ENCODE measurements at regions not wholly inside any gene's neighbourhood (a gene's known extent, or its start where the extent isn't known, plus 50 kb on each side); places are given as distances from the start of the nearest gene placed in this dataset.

DNA sequence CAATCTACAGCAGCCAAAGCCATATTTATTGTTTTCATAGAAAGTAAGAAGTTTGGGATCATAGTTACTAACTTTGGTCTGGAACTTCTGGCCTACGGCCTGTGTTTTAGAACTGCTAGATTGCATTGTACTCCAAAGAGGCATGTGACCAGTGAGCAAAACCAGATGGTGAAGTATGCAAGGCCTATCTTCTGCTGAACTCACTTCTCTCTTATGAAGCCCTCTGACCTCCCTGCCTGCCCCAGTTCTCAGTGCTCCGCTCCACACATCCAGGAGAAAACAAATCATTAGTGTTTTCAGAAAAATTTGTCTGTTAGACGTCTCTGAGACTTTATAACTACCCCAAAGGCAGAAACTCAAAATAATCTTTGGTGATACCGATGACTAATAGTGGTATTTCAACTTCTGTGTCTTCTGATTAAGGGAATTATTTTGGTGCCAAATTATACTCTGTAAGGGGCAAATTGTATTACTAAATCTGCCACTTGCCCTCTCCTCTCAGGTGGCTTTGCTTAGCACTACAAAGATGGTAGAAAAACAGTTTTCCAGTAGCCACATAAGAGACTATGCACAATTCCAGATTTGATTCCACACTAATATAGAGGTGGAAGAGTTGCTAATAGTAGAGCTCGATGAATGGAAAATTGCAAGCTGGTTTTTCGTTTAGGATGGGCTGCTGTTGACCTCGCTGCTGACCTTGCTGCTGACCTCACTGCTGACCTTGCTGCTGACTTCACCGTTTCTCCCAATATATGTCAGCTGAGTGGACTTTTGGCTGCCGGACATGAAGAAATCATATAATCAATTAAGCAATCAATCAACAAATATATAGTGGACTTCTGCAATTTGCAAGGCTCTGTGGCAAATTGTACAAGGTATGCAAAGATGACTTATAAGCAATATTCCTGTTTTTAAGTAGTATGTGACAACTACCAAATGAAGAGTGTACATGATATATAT is 147.5 kb downstream of the KITLG start:
- TF ChIP-seq, protein P1, sequence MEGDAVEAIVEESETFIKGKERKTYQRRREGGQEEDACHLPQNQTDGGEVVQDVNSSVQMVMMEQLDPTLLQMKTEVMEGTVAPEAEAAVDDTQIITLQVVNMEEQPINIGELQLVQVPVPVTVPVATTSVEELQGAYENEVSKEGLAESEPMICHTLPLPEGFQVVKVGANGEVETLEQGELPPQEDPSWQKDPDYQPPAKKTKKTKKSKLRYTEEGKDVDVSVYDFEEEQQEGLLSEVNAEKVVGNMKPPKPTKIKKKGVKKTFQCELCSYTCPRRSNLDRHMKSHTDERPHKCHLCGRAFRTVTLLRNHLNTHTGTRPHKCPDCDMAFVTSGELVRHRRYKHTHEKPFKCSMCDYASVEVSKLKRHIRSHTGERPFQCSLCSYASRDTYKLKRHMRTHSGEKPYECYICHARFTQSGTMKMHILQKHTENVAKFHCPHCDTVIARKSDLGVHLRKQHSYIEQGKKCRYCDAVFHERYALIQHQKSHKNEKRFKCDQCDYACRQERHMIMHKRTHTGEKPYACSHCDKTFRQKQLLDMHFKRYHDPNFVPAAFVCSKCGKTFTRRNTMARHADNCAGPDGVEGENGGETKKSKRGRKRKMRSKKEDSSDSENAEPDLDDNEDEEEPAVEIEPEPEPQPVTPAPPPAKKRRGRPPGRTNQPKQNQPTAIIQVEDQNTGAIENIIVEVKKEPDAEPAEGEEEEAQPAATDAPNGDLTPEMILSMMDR (IDR thresholded peaks at IDR 0.05; ENCODE audit: insufficient read depth, low read length, severe bottlenecking), result no peak
- no peak for FAIRE-seq
- peak; percentile 56 for DNase-seq (ENCODE audit: low read depth)
- Histone ChIP-seq H3K36me3 (ENCODE audit: control insufficient read depth, insufficient read depth, low read length) (no peaks in the 10 kb centered on the region), H3K4me3 (ENCODE audit: low read depth, low read length) (no peak overlapping the region), H3K27me3 (ENCODE audit: control insufficient read depth, insufficient read depth, low read length) (no peaks in the 10 kb centered on the region)

DNA sequence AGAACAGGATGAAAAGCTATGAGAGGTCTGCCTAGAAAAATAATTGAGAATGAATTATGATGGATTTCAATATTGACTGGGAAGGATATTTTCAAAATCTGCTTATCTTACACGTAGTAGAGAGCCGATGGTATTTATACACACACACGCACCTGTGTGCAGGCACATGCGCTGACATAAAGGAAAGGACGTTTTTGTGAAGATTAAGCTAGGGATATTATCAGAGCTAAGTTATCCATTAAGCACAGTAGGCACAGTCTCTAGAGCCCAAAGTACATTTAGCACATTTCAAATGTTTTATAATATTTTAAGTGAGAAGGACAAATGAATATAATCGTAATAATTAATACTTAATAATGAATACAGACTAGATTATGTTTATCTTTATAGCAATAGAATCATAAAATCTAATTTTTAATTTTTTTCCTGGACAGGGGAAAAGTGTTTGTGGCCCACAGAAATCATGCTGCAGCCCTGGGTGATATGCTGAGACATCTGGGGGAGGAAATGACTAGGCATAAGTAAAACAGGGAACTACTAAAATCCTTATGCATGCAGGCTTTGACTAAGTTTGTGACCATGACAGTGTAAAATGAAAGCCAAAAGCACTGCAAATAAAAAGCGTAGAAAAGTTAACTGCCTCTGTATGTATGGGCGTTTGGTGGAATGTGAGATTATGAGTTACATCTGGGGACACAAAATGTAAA is 146.1 kb downstream of the KITLG start:
- FAIRE-seq, result no peak
- DNase-seq (ENCODE audit: low read depth), result peak; percentile 24
- Histone ChIP-seq H3K36me3 (ENCODE audit: control insufficient read depth, insufficient read depth, low read length) (no peaks in the 10 kb centered on the region), H3K27me3 (ENCODE audit: control insufficient read depth, insufficient read depth, low read length) (no peaks in the 10 kb centered on the region), H3K4me3 (ENCODE audit: low read depth, low read length) (no peak overlapping the region)
- TF ChIP-seq, protein P1 (IDR thresholded peaks at IDR 0.05; ENCODE audit: insufficient read depth, low read length, severe bottlenecking), result no peak

DNA sequence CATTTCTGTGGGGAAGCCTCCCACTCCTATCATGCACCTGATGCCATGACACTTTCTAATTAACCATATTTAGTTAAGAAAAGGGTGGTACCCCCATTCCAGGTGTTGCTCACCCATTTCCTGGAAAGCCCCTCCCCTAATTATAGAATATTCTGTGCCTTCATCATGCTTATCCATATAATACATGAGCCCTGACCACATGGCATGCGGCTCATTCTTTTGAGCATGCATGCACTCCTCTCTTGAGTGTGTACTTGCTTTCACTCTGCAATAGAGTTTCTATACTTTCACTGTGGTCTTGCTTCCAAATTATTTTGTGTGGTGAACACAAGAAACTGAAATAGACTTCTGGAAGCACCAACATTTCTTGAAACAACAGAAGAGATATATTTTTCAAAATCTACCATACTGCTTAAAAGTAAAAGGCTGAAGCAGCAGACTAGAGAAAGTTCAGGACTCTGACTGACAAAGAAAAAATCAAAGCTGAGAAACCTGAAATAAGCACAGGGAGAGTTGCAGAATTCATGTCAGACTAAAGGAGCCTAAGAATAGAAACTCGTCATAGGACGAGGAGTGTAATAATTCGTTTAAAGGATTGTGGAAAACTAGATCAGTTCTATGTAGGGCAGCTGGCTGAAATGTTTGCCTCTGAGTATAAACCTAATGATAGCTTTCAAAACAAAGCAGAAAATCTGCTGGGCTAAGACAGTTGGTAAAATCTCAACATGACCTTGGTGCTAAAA is 144.8 kb downstream of the KITLG start:
- FAIRE-seq (no peak), DNase-seq (ENCODE audit: low read depth) (no peak)
- no peak overlapping the region for H3K4me3 ChIP-seq (ENCODE audit: low read depth, low read length)
- TF ChIP-seq, protein P1 (IDR thresholded peaks at IDR 0.05; ENCODE audit: insufficient read depth, low read length, severe bottlenecking), result no peak
- H3K27me3 ChIP-seq (ENCODE audit: control insufficient read depth, insufficient read depth, low read length), result no peaks in the 10 kb centered on the region
- no peaks in the 10 kb centered on the region for H3K36me3 ChIP-seq (ENCODE audit: control insufficient read depth, insufficient read depth, low read length)

DNA sequence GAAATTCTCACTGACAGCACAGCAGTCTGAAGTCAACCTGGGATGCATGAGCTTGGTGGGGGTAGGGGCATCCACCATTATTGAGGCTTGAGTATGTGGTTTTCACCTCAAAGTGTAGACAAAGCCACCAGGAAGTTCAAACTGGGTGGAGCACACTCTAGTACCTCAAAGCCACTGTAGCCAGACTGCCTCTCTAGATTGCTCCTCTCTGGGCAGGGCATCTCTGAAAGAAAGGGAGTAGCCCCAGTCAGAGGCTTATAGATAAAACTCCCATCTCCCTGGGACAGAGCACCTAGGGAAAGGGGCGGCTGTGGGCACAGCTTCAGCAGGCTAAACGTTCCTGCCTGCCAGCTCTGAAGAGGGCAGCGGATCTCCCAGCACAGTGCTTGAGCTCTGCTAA is 143.0 kb downstream of the KITLG start:
- no peaks in the 10 kb centered on the region for H3K36me3 ChIP-seq (ENCODE audit: control insufficient read depth, insufficient read depth, low read length)
- DNase-seq (ENCODE audit: low read depth), result no peak
- no peak overlapping the region for H3K4me3 ChIP-seq (ENCODE audit: low read depth, low read length)
- H3K27me3 ChIP-seq (ENCODE audit: control insufficient read depth, insufficient read depth, low read length), result no peaks in the 10 kb centered on the region
- TF ChIP-seq, protein P1 (IDR thresholded peaks at IDR 0.05; ENCODE audit: insufficient read depth, low read length, severe bottlenecking), result no peak
- no peak for FAIRE-seq

Data from bronchial epithelial cell (primary cell).